HepG2 (cell line): ENCODE measurements at regions not wholly inside any gene's neighbourhood (a gene's known extent, or its start where the extent isn't known, plus 50 kb on each side); places are given as distances from the start of the nearest gene placed in this dataset.

ENCODE experiments used
- ATAC-seq: fragments of 200-7000 bp; cut with Tn5 transposase; 3 replicates; pipeline ENCODE4 v1.9.1; 2020; ENCODE audit warnings: mild to moderate bottlenecking, moderate library complexity
- BruUV-seq: library from RNA; stranded (reverse); fragments of 400-500 nt; replicated peaks from 2 replicates; lab custom pipeline; 2021; lab: Mats Ljungman, UMichigan
- CTCF ChIA-PET: fragments of 300-600 bp; formaldehyde crosslinking; extraction: SDS; loops from one replicate; lab custom pipeline; 2021; ENCODE audit warnings: low total read pairs, inconsistent platforms, low intra/inter-chr PET ratio; lab: Yijun Ruan, JAX
- POLR2A ChIA-PET: fragments of 350-600 bp; sonication (Branson Sonifier 250); formaldehyde crosslinking; loops from one replicate; lab custom pipeline; 2020; ENCODE audit warnings: antibody characterized with exemption, inconsistent platforms; lab: Yijun Ruan, JAX
- DNase-seq: peaks from one replicate; pipeline ENCODE4 v3.0.0-alpha.2; 2015; ENCODE audit warnings: low spot score
- FAIRE-seq: peaks from 3 replicates; lab custom pipeline; 2011; peaks lifted over from hg19 to GRCh38; lab: Jason Lieb, UNC
- H2AFZ ChIP-seq: one replicate; pipeline ENCODE4 v1.6.1; 2011; ENCODE audit warnings: low read length, inconsistent platforms
- H3K27ac ChIP-seq: fragments of 300-600 bp; 3 replicates; pipeline ENCODE4 v1.8.0; 2011; ENCODE audit warnings: mixed run types, mild to moderate bottlenecking, mixed read lengths, low read length, inconsistent platforms; ENCODE audit not compliant: insufficient read depth; ENCODE audit errors: extremely low read length
- H3K27me3 ChIP-seq, 2 experiments: fragments of 200-600 bp in 1 of 2; 2 replicates in 1 of 2; 3 replicates in 1 of 2; pipeline versions ENCODE4 v1.6.0 to v1.8.0; 2011; ENCODE audit warnings: low read length in 2 of 2, mild to moderate bottlenecking in 2 of 2, moderate library complexity in 2 of 2, inconsistent platforms in 1 of 2; ENCODE audit not compliant: insufficient read depth in 2 of 2, control insufficient read depth in 1 of 2
- H3K36me3 ChIP-seq, 2 experiments: fragments of 200-600 bp in 1 of 2; replicated peaks in 1 of 2; 2 replicates in 1 of 2; 3 replicates in 1 of 2; pipeline versions ENCODE4 v1.5.1 to v1.8.0; 2011; ENCODE audit warnings: low read length in 2 of 2, inconsistent platforms in 1 of 2; ENCODE audit not compliant: insufficient read depth in 2 of 2, control insufficient read depth in 1 of 2
- H3K4me1 ChIP-seq: 2 replicates; pipeline ENCODE4 v1.5.1; 2012; ENCODE audit warnings: low read length, inconsistent platforms; ENCODE audit not compliant: insufficient read depth
- H3K4me2 ChIP-seq: 2 replicates; pipeline ENCODE4 v1.6.0; 2011; ENCODE audit warnings: low read depth, low read length, inconsistent platforms
- H3K4me3 ChIP-seq, 3 experiments: fragments of 200-600 bp in 1 of 3; sonication (generic), shearing (Covaris generic) in 1 of 3; replicated peaks in 1 of 3; 2 replicates each; pipeline ENCODE4 v1.5.1; 2011 to 2016; ENCODE audit warnings: low read length in 3 of 3, inconsistent platforms in 2 of 3, low read depth in 2 of 3, mild to moderate bottlenecking in 2 of 3, control low read depth in 1 of 3, mixed read lengths in 1 of 3; ENCODE audit not compliant: insufficient read depth in 1 of 3
- H3K79me2 ChIP-seq: one replicate; pipeline ENCODE4 v1.6.1; 2011; ENCODE audit warnings: low read length, inconsistent platforms; ENCODE audit not compliant: insufficient read depth
- H3K9ac ChIP-seq: 2 replicates; pipeline ENCODE4 v1.6.0; 2011; ENCODE audit warnings: mild to moderate bottlenecking, low read depth, low read length, inconsistent platforms; ENCODE audit not compliant: insufficient read depth
- H3K9me3 ChIP-seq: 2 replicates; pipeline ENCODE4 v1.5.1; 2012; ENCODE audit warnings: mild to moderate bottlenecking, low read length
- H4K20me1 ChIP-seq: 2 replicates; pipeline ENCODE4 v1.6.0; 2011; ENCODE audit warnings: inconsistent platforms, mild to moderate bottlenecking, low read length, moderate library complexity; ENCODE audit not compliant: insufficient read depth
- ETV5 ChIP-seq: IDR thresholded peaks from 2 replicates; pipeline ENCODE4 v1.6.1; 2018; ENCODE audit warnings: missing biosample characterization, missing genetic modification reagents, inconsistent platforms, borderline replicate concordance
- HOXA9 ChIP-seq: sonication (generic); formaldehyde crosslinking; IDR thresholded peaks from 2 replicates; pipeline ENCODE4 v1.8.1; 2022; ENCODE audit warnings: missing genetic modification reagents, mild to moderate bottlenecking, moderate library complexity, borderline replicate concordance
- MTA3 ChIP-seq: sonication (generic); formaldehyde crosslinking; IDR thresholded peaks from 2 replicates; pipeline ENCODE4 v1.4.0; 2020; ENCODE audit warnings: missing genetic modification reagents
- PHF20 ChIP-seq: sonication (generic); formaldehyde crosslinking; IDR thresholded peaks from 2 replicates; pipeline ENCODE4 v1.5.0; 2020; ENCODE audit warnings: mild to moderate bottlenecking, missing genetic modification reagents
- SP5 ChIP-seq: IDR thresholded peaks from 2 replicates; pipeline ENCODE4 v1.6.1; 2016; ENCODE audit warnings: low read depth, borderline replicate concordance
- U2AF1 ChIP-seq: fragments of 200-400 bp; formaldehyde crosslinking; optimal IDR thresholded peaks from 2 replicates; pipeline ENCODE3; 2017; ENCODE audit warnings: mild to moderate bottlenecking, low read depth, low read length
- ZNF335 ChIP-seq: sonication (generic); formaldehyde crosslinking; IDR thresholded peaks from 2 replicates; pipeline ENCODE4 v1.4.0; 2020; ENCODE audit warnings: missing genetic modification reagents
- ZNF33B ChIP-seq: sonication (generic); formaldehyde crosslinking; IDR thresholded peaks from 2 replicates; pipeline ENCODE4 v1.5.1; 2020; ENCODE audit warnings: mild to moderate bottlenecking, missing genetic modification reagents
- ZNF552 ChIP-seq: sonication (generic); formaldehyde crosslinking; IDR thresholded peaks from 2 replicates; pipeline ENCODE4 v1.9.0; 2022; ENCODE audit warnings: missing genetic modification reagents, mild to moderate bottlenecking, borderline replicate concordance
- ZSCAN21 ChIP-seq: sonication (generic); formaldehyde crosslinking; IDR thresholded peaks from 2 replicates; pipeline ENCODE4 v1.8.0; 2022; ENCODE audit warnings: mild to moderate bottlenecking, missing genetic modification reagents, moderate library complexity, borderline replicate concordance
- WGBS: methylation state at CpG from one replicate; pipeline ENCODE4 v1.1.6; 2017; ENCODE audit warnings: low lambda C conversion rate; 5-methylcytosine and 5-hydroxymethylcytosine counted together
- in situ Hi-C: cut with HindIII; loops from 2 replicates; pipeline ENCODE4 v1.10.0; 2017; ENCODE audit warnings: low pct_unique_long_range_greater_than_20kb; ENCODE audit not compliant: extremely low pct_ligation_motif_present
- intact Hi-C: fragments of 100-400 bp; cut with micrococcal nuclease; formaldehyde crosslinking; loops from one replicate; pipeline ENCODE4 v1.10.0; 2022; ENCODE audit not compliant: unreplicated experiment
- TF ChIP-seq, protein P1 (sequence below): sonication (generic); formaldehyde crosslinking; IDR thresholded peaks from 2 replicates; pipeline ENCODE4 v1.4.0; 2020; ENCODE audit warnings: missing genetic modification reagents
- TF ChIP-seq, protein P2 (sequence below): IDR thresholded peaks from 2 replicates; pipeline ENCODE4 v1.4.0; 2020; ENCODE audit warnings: mild to moderate bottlenecking, missing genetic modification reagents
- TF ChIP-seq, protein P3 (sequence below): sonication (generic); formaldehyde crosslinking; IDR thresholded peaks from 2 replicates; pipeline ENCODE4 v1.4.0; 2020; ENCODE audit warnings: missing genetic modification reagents

DNA sequence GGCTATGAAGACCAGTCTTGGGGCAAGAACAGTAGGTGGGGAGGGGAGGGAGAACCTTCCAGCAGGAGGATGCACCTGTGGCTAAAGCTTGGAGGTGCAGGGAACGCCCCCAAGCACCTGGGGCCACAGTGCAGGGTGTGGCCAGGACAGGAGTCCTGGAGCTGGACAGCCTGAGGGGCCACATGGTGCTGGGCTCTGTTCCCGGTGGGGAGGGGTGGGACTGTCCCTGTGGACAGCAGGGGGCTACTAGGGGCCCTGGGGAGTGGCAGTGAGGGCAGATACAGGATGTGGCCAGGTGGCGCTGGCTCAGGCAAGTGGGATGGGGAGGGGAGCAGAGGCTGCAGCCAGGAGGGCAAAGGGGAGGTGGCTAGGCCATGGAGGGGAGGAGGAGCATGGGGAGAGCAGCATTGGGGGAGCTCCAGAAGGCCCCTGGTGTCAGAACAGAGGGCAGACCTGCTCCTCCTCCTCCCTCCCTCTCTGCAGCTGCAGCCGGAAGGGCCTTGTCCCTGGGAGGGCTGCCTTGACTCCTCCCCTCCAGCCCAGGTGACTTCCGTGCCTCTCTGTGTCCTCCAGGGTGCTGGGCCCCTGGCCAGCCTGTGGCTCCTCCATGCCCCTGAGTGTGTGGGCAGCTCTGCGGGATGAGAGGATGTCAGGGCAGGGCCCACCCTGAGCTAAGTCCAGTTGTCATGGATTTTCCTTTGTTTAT is 68.4 kb upstream of the DLK1 start:
- H3K36me3 ChIP-seq = no peaks in the 10 kb centered on the region
- H4K20me1 ChIP-seq = no peaks in the 10 kb centered on the region
- 30% methylated on average over 4 of the region's 6 CpGs for WGBS
- no peak overlapping the region for H3K9ac ChIP-seq
- H3K27ac ChIP-seq = no peak overlapping the region
- H3K9me3 ChIP-seq = no peaks in the 10 kb centered on the region
- peak overlapping the region; percentile 56 for H3K4me2 ChIP-seq
- DNase-seq = peak; percentile 54
- peaks cover 0 to 24% of the 10 kb centered on the region in 2 experiments; a peak in 3 of 5 replicates for H3K27me3 ChIP-seq
- no peaks in the 10 kb centered on the region for H3K79me2 ChIP-seq
- peaks cover 82% of the 10 kb centered on the region for H3K4me1 ChIP-seq
- intact Hi-C loops = no loop called here
- FAIRE-seq = no peak
- CTCF ChIA-PET = no interaction called here
- peak overlapping the region in 1 of 3 experiments; percentile 24; a peak in 1 of 6 replicates for H3K4me3 ChIP-seq
- BruUV-seq = no TSS peak
- POLR2A ChIA-PET = interaction anchor here (2.0 kb wide), 1 partner anchor 158 kb away, joined by 11 read pairs; no protein-coding TSS in a partner anchor
- H2AFZ ChIP-seq = no peak overlapping the region
- in situ Hi-C loops = no loop called here
- ATAC-seq = peak; percentile 57
- TF ChIP-seq ZSCAN21 (CRISPR knock-in tag) (0 out of 2 replicates have a peak, but pooled peaks have one; percentile 23), PHF20 (no peak), ZNF552 (CRISPR knock-in tag) (no peak), ETV5 (CRISPR knock-in tag) (peak; percentile 76), SP5 (peak; percentile 61; the same call in 1 of the 2 replicates), HOXA9 (no peak), U2AF1 (no peak), ZNF33B (CRISPR knock-in tag) (0 out of 2 replicates have a peak, but pooled peaks have one; percentile 67), MTA3 (CRISPR knock-in tag) (no peak), ZNF335 (CRISPR knock-in tag) (0 out of 2 replicates have a peak, but pooled peaks have one; percentile 13)
- TF ChIP-seq, protein P1, sequence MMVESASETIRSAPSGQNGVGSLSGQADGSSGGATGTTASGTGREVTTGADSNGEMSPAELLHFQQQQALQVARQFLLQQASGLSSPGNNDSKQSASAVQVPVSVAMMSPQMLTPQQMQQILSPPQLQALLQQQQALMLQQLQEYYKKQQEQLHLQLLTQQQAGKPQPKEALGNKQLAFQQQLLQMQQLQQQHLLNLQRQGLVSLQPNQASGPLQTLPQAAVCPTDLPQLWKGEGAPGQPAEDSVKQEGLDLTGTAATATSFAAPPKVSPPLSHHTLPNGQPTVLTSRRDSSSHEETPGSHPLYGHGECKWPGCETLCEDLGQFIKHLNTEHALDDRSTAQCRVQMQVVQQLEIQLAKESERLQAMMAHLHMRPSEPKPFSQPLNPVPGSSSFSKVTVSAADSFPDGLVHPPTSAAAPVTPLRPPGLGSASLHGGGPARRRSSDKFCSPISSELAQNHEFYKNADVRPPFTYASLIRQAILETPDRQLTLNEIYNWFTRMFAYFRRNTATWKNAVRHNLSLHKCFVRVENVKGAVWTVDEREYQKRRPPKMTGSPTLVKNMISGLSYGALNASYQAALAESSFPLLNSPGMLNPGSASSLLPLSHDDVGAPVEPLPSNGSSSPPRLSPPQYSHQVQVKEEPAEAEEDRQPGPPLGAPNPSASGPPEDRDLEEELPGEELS = peak; percentile 37; the same call in 1 of the 2 replicates
- TF ChIP-seq, protein P2, sequence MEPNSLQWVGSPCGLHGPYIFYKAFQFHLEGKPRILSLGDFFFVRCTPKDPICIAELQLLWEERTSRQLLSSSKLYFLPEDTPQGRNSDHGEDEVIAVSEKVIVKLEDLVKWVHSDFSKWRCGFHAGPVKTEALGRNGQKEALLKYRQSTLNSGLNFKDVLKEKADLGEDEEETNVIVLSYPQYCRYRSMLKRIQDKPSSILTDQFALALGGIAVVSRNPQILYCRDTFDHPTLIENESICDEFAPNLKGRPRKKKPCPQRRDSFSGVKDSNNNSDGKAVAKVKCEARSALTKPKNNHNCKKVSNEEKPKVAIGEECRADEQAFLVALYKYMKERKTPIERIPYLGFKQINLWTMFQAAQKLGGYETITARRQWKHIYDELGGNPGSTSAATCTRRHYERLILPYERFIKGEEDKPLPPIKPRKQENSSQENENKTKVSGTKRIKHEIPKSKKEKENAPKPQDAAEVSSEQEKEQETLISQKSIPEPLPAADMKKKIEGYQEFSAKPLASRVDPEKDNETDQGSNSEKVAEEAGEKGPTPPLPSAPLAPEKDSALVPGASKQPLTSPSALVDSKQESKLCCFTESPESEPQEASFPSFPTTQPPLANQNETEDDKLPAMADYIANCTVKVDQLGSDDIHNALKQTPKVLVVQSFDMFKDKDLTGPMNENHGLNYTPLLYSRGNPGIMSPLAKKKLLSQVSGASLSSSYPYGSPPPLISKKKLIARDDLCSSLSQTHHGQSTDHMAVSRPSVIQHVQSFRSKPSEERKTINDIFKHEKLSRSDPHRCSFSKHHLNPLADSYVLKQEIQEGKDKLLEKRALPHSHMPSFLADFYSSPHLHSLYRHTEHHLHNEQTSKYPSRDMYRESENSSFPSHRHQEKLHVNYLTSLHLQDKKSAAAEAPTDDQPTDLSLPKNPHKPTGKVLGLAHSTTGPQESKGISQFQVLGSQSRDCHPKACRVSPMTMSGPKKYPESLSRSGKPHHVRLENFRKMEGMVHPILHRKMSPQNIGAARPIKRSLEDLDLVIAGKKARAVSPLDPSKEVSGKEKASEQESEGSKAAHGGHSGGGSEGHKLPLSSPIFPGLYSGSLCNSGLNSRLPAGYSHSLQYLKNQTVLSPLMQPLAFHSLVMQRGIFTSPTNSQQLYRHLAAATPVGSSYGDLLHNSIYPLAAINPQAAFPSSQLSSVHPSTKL (CRISPR knock-in tag) = no peak
- TF ChIP-seq, protein P3, sequence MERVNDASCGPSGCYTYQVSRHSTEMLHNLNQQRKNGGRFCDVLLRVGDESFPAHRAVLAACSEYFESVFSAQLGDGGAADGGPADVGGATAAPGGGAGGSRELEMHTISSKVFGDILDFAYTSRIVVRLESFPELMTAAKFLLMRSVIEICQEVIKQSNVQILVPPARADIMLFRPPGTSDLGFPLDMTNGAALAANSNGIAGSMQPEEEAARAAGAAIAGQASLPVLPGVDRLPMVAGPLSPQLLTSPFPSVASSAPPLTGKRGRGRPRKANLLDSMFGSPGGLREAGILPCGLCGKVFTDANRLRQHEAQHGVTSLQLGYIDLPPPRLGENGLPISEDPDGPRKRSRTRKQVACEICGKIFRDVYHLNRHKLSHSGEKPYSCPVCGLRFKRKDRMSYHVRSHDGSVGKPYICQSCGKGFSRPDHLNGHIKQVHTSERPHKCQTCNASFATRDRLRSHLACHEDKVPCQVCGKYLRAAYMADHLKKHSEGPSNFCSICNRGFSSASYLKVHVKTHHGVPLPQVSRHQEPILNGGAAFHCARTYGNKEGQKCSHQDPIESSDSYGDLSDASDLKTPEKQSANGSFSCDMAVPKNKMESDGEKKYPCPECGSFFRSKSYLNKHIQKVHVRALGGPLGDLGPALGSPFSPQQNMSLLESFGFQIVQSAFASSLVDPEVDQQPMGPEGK (CRISPR knock-in tag) = peak; percentile 67; the same call in 1 of the 2 replicates
